CD4-positive, CD25-positive, alpha-beta regulatory T cell (primary cell): ENCODE measurements at regions not wholly inside any gene's neighbourhood (a gene's known extent, or its start where the extent isn't known, plus 50 kb on each side); places are given as distances from the start of the nearest gene placed in this dataset.
"Not testable (repeated sequence)": the region's sequence is repeated elsewhere in the genome, so short reads cannot be mapped to it uniquely, and the experiment has no call there.

Source experiments
- ATAC-seq, 2 donors: fragments of 150-1000 bp; cut with Tn5 transposase; one replicate each; pipeline ENCODE4 v1.10.0; 2021; ENCODE audit warnings: low read depth in 2 of 2, moderate number of reproducible peaks in 2 of 2, moderate library complexity in 1 of 2
- DNase-seq, 3 donors: peaks; one replicate each; pipeline versions ENCODE4 v3.0.0 to v3.0.0-alpha.2; 2012 to 2022; ENCODE audit warnings: mixed read lengths in 1 of 3
- H3K27ac ChIP-seq: one replicate; pipeline ENCODE4 v1.7.0; 2013; ENCODE audit warnings: mild to moderate bottlenecking, low read length; ENCODE audit not compliant: insufficient read depth, poor library complexity, severe bottlenecking
- H3K27me3 ChIP-seq: one replicate; pipeline ENCODE4 v1.7.0; 2013; ENCODE audit warnings: low read length; ENCODE audit not compliant: control insufficient read depth, insufficient read depth
- H3K36me3 ChIP-seq: one replicate; pipeline ENCODE4 v1.7.0; 2013; ENCODE audit warnings: mild to moderate bottlenecking, low read length, moderate library complexity; ENCODE audit not compliant: control insufficient read depth, insufficient read depth
- H3K4me1 ChIP-seq: 2 replicates; pipeline ENCODE4 v1.7.0; 2013; ENCODE audit warnings: mild to moderate bottlenecking, low read length; ENCODE audit not compliant: insufficient read depth, control insufficient read depth, poor library complexity, severe bottlenecking
- H3K4me3 ChIP-seq: one replicate; pipeline ENCODE4 v1.7.0; 2013; ENCODE audit warnings: low read depth, mild to moderate bottlenecking, low read length, moderate library complexity
- H3K9me3 ChIP-seq, 2 experiments: 1 replicate in 1 of 2; 2 replicates in 1 of 2; pipeline ENCODE4 v1.7.0; 2013; ENCODE audit warnings: low read length in 2 of 2, mild to moderate bottlenecking in 1 of 2, moderate library complexity in 1 of 2; ENCODE audit not compliant: control insufficient read depth in 2 of 2
- H3K27ac Mint-ChIP-seq, 3 donors: one replicate each; pipeline ENCODE4 v1.8.0; 2020 to 2022; ENCODE audit warnings: mild to moderate bottlenecking in 3 of 3, mixed read lengths in 3 of 3, moderate library complexity in 2 of 3
- H3K27me3 Mint-ChIP-seq: one replicate; pipeline ENCODE4 v1.8.0; 2022; ENCODE audit warnings: mild to moderate bottlenecking, mixed read lengths
- H3K36me3 Mint-ChIP-seq: one replicate; pipeline ENCODE4 v1.8.0; 2020; ENCODE audit warnings: mixed read lengths
- H3K4me1 Mint-ChIP-seq, 4 donors: one replicate each; pipeline ENCODE4 v1.8.0; 2020 to 2022; ENCODE audit warnings: mixed read lengths in 4 of 4, mild to moderate bottlenecking in 1 of 4
- H3K4me3 Mint-ChIP-seq, 4 donors: one replicate each; pipeline ENCODE4 v1.8.0; 2020 to 2022; ENCODE audit warnings: mild to moderate bottlenecking in 4 of 4, mixed read lengths in 4 of 4, moderate library complexity in 3 of 4
- H3K9me3 Mint-ChIP-seq, 7 donors: one replicate each; pipeline ENCODE4 v1.8.0; 2020 to 2022; ENCODE audit warnings: mixed read lengths in 7 of 7, mild to moderate bottlenecking in 3 of 7, moderate library complexity in 2 of 7

DNA sequence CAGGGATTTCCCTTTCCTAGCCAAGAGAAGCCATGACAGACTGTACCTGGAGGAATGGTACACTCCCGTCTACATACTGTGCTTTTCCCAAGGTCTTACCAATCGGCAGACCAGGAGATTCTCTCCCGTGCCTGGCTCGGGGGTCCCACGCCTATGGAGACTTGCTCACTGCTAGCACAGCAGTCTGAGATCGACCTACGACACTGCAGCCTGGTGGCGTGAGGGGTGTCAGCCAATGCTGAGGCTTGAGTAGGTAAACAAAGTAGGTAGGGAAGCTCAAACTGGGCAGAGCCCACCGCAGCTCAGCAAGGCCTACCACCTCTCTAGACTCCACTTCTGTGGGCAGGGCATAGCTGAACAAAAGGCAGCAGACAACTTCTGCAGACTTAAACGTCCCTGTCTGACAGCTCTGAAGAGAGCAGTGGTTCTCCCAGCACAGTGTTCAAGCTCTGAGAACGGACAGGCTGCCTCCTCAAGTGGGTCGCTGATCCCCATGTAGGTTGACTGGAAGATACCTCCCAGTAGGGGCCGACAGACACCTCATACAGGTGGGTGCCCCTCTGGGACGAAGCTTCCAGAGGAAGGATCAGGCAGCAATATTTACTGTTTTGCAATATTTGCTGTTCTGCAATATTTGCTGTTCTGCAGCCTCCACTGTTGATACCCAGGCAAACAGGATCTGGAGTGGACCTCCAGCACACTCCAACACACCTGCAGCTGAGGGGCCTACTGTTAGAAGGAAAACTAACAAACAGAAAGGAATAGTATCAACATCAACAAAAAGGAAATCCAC, 270.4 kb upstream of the TLE3 start:
- not testable (repeated sequence) for DNase-seq

GRCh38 chr15:70364023-70364422, 266.3 kb upstream of the TLE3 start:
- not testable (repeated sequence) for H3K27ac ChIP-seq, H3K4me1 ChIP-seq, H3K27me3 ChIP-seq, H3K4me1 Mint-ChIP-seq, DNase-seq, H3K36me3 ChIP-seq, H3K9me3 ChIP-seq, H3K4me3 ChIP-seq, H3K36me3 Mint-ChIP-seq, H3K9me3 Mint-ChIP-seq, H3K27ac Mint-ChIP-seq, ATAC-seq, H3K4me3 Mint-ChIP-seq
- H3K27me3 Mint-ChIP-seq: peaks cover 20% of the 10 kb centered on the region

More for the DNA sequence above, 270.4 kb upstream of the TLE3 start:
- H3K27me3 Mint-ChIP-seq: peaks cover 31% of the 10 kb centered on the region
- not testable (repeated sequence) for H3K9me3 ChIP-seq, ATAC-seq, H3K36me3 Mint-ChIP-seq, H3K4me1 Mint-ChIP-seq, H3K4me3 Mint-ChIP-seq, H3K27me3 ChIP-seq, H3K27ac Mint-ChIP-seq, H3K4me1 ChIP-seq, H3K36me3 ChIP-seq, H3K9me3 Mint-ChIP-seq, H3K4me3 ChIP-seq, H3K27ac ChIP-seq

DNA sequence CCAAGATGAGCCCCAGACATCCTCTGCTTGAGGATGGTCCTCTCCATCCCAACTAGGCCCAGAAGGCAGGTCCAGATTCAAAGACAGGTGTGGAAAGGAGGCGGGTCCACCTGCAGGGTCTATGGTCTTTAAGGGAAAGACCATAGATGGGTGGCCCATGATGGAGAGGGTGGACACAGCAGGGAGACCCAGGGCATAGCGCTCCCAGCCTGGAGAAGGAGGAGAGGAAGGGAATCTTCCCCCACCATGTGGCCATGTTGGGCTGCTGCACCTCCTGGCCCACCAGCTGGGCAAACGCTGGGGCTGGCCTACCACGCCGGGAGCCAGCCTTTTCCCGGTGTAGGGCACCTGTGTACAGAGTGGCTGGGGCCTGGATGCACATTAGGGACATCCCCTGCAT, 265.2 kb upstream of the TLE3 start:
- no peaks in the 10 kb centered on the region for H3K4me1 ChIP-seq
- Mint-ChIP-seq H3K36me3 (no peaks in the 10 kb centered on the region), H3K9me3 (no peaks in the 10 kb centered on the region), H3K4me3 (no peak overlapping the region), H3K4me1 (no peaks in the 10 kb centered on the region), H3K27ac (no peak overlapping the region), H3K27me3 (peaks cover 16% of the 10 kb centered on the region)
- H3K27ac ChIP-seq: no peak overlapping the region
- no peak for ATAC-seq
- H3K36me3 ChIP-seq: no peaks in the 10 kb centered on the region
- H3K4me3 ChIP-seq: no peak overlapping the region
- H3K9me3 ChIP-seq: no peaks in the 10 kb centered on the region
- H3K27me3 ChIP-seq: no peaks in the 10 kb centered on the region
- no peak for DNase-seq

DNA sequence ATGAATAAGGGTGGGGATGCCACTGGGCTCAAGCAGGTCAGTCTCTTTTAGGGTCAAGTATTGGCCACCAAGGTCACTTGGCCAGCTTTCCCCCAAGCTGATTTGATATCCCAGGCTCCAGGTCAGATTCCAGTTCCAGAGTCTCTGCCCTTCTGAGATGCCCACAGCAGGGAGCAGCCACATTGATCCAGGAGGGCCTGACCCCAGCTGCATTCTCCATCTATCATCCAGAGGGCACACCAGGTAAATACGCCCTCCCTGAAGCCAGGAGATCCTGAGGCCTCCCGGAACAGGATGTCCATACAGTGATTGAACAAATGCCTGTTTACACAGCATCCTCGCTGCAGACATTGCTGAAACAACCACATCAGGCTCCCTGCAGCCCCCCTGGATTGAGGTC, 264.6 kb upstream of the TLE3 start:
- Mint-ChIP-seq H3K27me3 (peaks cover 16% of the 10 kb centered on the region), H3K27ac (no peak overlapping the region), H3K36me3 (no peaks in the 10 kb centered on the region), H3K9me3 (no peaks in the 10 kb centered on the region), H3K4me3 (no peak overlapping the region), H3K4me1 (no peaks in the 10 kb centered on the region)
- ATAC-seq (no peak), DNase-seq (no peak)
- Histone ChIP-seq H3K36me3 (no peaks in the 10 kb centered on the region), H3K27me3 (no peaks in the 10 kb centered on the region), H3K4me3 (no peak overlapping the region), H3K9me3 (no peaks in the 10 kb centered on the region), H3K4me1 (no peaks in the 10 kb centered on the region), H3K27ac (no peak overlapping the region)

GRCh38 chr15:70361891-70362290, 264.2 kb upstream of the TLE3 start:
- H3K36me3 ChIP-seq: no peaks in the 10 kb centered on the region
- H3K27me3 Mint-ChIP-seq: peaks cover 16% of the 10 kb centered on the region
- H3K4me3 ChIP-seq: no peak overlapping the region
- ATAC-seq: no peak
- H3K27ac ChIP-seq: no peak overlapping the region
- DNase-seq: no peak
- no peaks in the 10 kb centered on the region for H3K36me3 Mint-ChIP-seq
- H3K9me3 ChIP-seq: no peaks in the 10 kb centered on the region
- no peaks in the 10 kb centered on the region for H3K4me1 ChIP-seq
- H3K4me1 Mint-ChIP-seq: no peaks in the 10 kb centered on the region
- H3K4me3 Mint-ChIP-seq: no peak overlapping the region
- H3K9me3 Mint-ChIP-seq: no peaks in the 10 kb centered on the region
- no peaks in the 10 kb centered on the region for H3K27me3 ChIP-seq
- H3K27ac Mint-ChIP-seq: no peak overlapping the region

GRCh38 chr15:70361106-70361505, 263.4 kb upstream of the TLE3 start:
- Histone ChIP-seq H3K4me3 (no peak overlapping the region), H3K9me3 (no peaks in the 10 kb centered on the region), H3K4me1 (no peaks in the 10 kb centered on the region), H3K27me3 (no peaks in the 10 kb centered on the region), H3K27ac (no peak overlapping the region), H3K36me3 (no peaks in the 10 kb centered on the region)
- Mint-ChIP-seq H3K36me3 (no peaks in the 10 kb centered on the region), H3K4me3 (no peak overlapping the region), H3K9me3 (no peaks in the 10 kb centered on the region), H3K27me3 (peaks cover 15% of the 10 kb centered on the region), H3K27ac (no peak overlapping the region), H3K4me1 (no peaks in the 10 kb centered on the region)
- ATAC-seq: no peak
- no peak for DNase-seq

- Mint-ChIP-seq H3K36me3 (no peaks in the 10 kb centered on the region), H3K27ac (no peak overlapping the region), H3K9me3 (no peaks in the 10 kb centered on the region), H3K27me3 (peaks cover 8% of the 10 kb centered on the region), H3K4me1 (no peaks in the 10 kb centered on the region), H3K4me3 (no peak overlapping the region)
- H3K4me3 ChIP-seq: no peak overlapping the region
- no peaks in the 10 kb centered on the region for H3K9me3 ChIP-seq
- H3K27ac ChIP-seq: no peak overlapping the region
- H3K36me3 ChIP-seq: no peaks in the 10 kb centered on the region
- H3K27me3 ChIP-seq: no peaks in the 10 kb centered on the region
- no peaks in the 10 kb centered on the region for H3K4me1 ChIP-seq
- DNase-seq (no peak), ATAC-seq (no peak)
Measured at GRCh38 chr15:70358871-70359647, 261.3 kb upstream of the TLE3 start.
